GM12892 (cell line): ENCODE measurements at regions not wholly inside any gene's neighbourhood (a gene's known extent, or its start where the extent isn't known, plus 50 kb on each side); places are given as distances from the start of the nearest gene placed in this dataset.

Experiments
- POLR2A ChIP-seq: IDR thresholded peaks from 2 replicates; pipeline ENCODE4 v1.6.1; 2011; ENCODE audit warnings: low read depth, low read length, control low read depth
- TAF1 ChIP-seq: IDR thresholded peaks from 2 replicates; pipeline ENCODE4 v1.6.1; 2011; ENCODE audit warnings: low read depth, mild to moderate bottlenecking, control low read depth, low read length, borderline replicate concordance

- TF ChIP-seq POLR2A (no peak), TAF1 (no peak)
Observed at GRCh38 chr6:95819461-95819860, 196.3 kb upstream of the FUT9 start.
